HepG2 (cell line): ENCODE measurements at regions not wholly inside any gene's neighbourhood (a gene's known extent, or its start where the extent isn't known, plus 50 kb on each side); places are given as distances from the start of the nearest gene placed in this dataset.

Source experiments
- BATF2 ChIP-seq: sonication (generic); formaldehyde crosslinking; IDR thresholded peaks from 2 replicates; pipeline ENCODE4 v1.8.0; 2022; ENCODE audit warnings: mild to moderate bottlenecking, missing genetic modification reagents, moderate library complexity
- CBX5 ChIP-seq: sonication (generic); formaldehyde crosslinking; IDR thresholded peaks from 2 replicates; pipeline ENCODE4 v1.4.0; 2020; ENCODE audit warnings: missing genetic modification reagents, borderline replicate concordance
- FOXA3 ChIP-seq: IDR thresholded peaks from 2 replicates; pipeline ENCODE4 v1.6.1; 2016; ENCODE audit warnings: missing genetic modification reagents, missing compliant biosample characterization
- FOXK1 ChIP-seq: sonication (generic); formaldehyde crosslinking; IDR thresholded peaks from 2 replicates; pipeline ENCODE4 v1.4.0; 2020; ENCODE audit warnings: low read depth, missing genetic modification reagents, borderline replicate concordance
- FOXO4 ChIP-seq: sonication (generic); formaldehyde crosslinking; conservative IDR thresholded peaks from 2 replicates; pipeline ENCODE4 v1.8.1; 2023; ENCODE audit warnings: missing genetic modification reagents
- ISX ChIP-seq: sonication (generic); formaldehyde crosslinking; conservative IDR thresholded peaks from 2 replicates; pipeline ENCODE4 v1.5.0; 2020; ENCODE audit warnings: missing genetic modification reagents
- PAF1 ChIP-seq: IDR thresholded peaks from 2 replicates; pipeline ENCODE4 v1.6.1; 2016; ENCODE audit warnings: missing genetic modification reagents, missing compliant biosample characterization
- PAXIP1 ChIP-seq: sonication (generic); formaldehyde crosslinking; conservative IDR thresholded peaks from 2 replicates; pipeline ENCODE4 v1.4.0; 2020; ENCODE audit warnings: mild to moderate bottlenecking, missing genetic modification reagents, moderate library complexity
- RERE ChIP-seq: IDR thresholded peaks from 2 replicates; pipeline ENCODE4 v1.6.1; 2016; ENCODE audit warnings: low read depth, missing genetic modification reagents, missing compliant biosample characterization
- SP4 ChIP-seq: sonication (generic); formaldehyde crosslinking; IDR thresholded peaks from 2 replicates; pipeline ENCODE4 v1.8.1; 2023; ENCODE audit warnings: mild to moderate bottlenecking, missing genetic modification reagents
- SRY ChIP-seq: sonication (generic); formaldehyde crosslinking; IDR thresholded peaks from 2 replicates; pipeline ENCODE4 v1.8.0; 2022; ENCODE audit warnings: mild to moderate bottlenecking, missing genetic modification reagents
- TEAD3 ChIP-seq: optimal IDR thresholded peaks from 2 replicates; pipeline ENCODE3; 2016; ENCODE audit warnings: borderline replicate concordance
- TEF ChIP-seq: sonication (generic); formaldehyde crosslinking; IDR thresholded peaks from 2 replicates; pipeline ENCODE4 v1.5.0; 2020; ENCODE audit warnings: missing genetic modification reagents
- TFDP1 ChIP-seq: IDR thresholded peaks from 2 replicates; pipeline ENCODE4 v1.6.1; 2016; ENCODE audit warnings: missing compliant biosample characterization, missing genetic modification reagents, borderline replicate concordance
- TSC22D2 ChIP-seq: sonication (generic); formaldehyde crosslinking; IDR thresholded peaks from 2 replicates; pipeline ENCODE4 v1.5.1; 2020; ENCODE audit warnings: missing genetic modification reagents, mild to moderate bottlenecking, borderline replicate concordance
- ZNF232 ChIP-seq: sonication (generic); formaldehyde crosslinking; IDR thresholded peaks from 2 replicates; pipeline ENCODE4 v1.4.0; 2020; ENCODE audit warnings: missing genetic modification reagents, borderline replicate concordance
- ZNF484 ChIP-seq: sonication (generic); formaldehyde crosslinking; IDR thresholded peaks from 2 replicates; pipeline ENCODE4 v1.5.1; 2020; ENCODE audit warnings: mild to moderate bottlenecking, low read depth, missing genetic modification reagents, borderline replicate concordance
- ZSCAN9 ChIP-seq: IDR thresholded peaks from 2 replicates; pipeline ENCODE4 v1.6.1; 2016; ENCODE audit warnings: borderline replicate concordance

- TF ChIP-seq ZSCAN9 (CRISPR knock-in tag) (0 out of 2 replicates have a peak, but pooled peaks have one; percentile 62), CBX5 (CRISPR knock-in tag) (peak; percentile 64; the same call in 1 of the 2 replicates), FOXA3 (no peak; the same call in 1 of the 2 replicates), ZNF232 (CRISPR knock-in tag) (no peak), SRY (CRISPR knock-in tag) (no peak), TFDP1 (CRISPR knock-in tag) (no peak), TSC22D2 (no peak), PAXIP1 (CRISPR knock-in tag) (no peak), FOXO4 (CRISPR knock-in tag) (no peak), TEAD3 (CRISPR knock-in tag) (peak; percentile 40), RERE (CRISPR knock-in tag) (no peak), ZNF484 (CRISPR knock-in tag) (no peak), SP4 (CRISPR knock-in tag) (no peak), FOXK1 (CRISPR knock-in tag) (no peak), ISX (CRISPR knock-in tag) (no peak), PAF1 (CRISPR knock-in tag) (no peak), TEF (no peak), BATF2 (CRISPR knock-in tag) (no peak)
These were observed 375.0 kb downstream of the WDR72 start (continued) for GRCh38 chr15:53384417-53384816.
